Osteoblast (primary cell): ENCODE measurements at regions not wholly inside any gene's neighbourhood (a gene's known extent, or its start where the extent isn't known, plus 50 kb on each side); places are given as distances from the start of the nearest gene placed in this dataset.

Source experiments
- DNase-seq: peaks from one replicate; pipeline ENCODE4 v3.0.0; 2011; ENCODE audit warnings: low spot score, mixed read lengths; ENCODE audit not compliant: insufficient read length; ENCODE audit errors: missing footprints
- H2AFZ ChIP-seq: 2 replicates; pipeline ENCODE4 v1.6.0; 2011; ENCODE audit warnings: mild to moderate bottlenecking, low read length
- H3K27ac ChIP-seq: 2 replicates; pipeline ENCODE4 v1.5.1; 2011; ENCODE audit warnings: mild to moderate bottlenecking, low read depth, low read length, moderate library complexity
- H3K27me3 ChIP-seq: 2 replicates; pipeline ENCODE4 v1.6.0; 2012; ENCODE audit warnings: mild to moderate bottlenecking, control low read depth, inconsistent platforms, low read length, moderate library complexity; ENCODE audit not compliant: insufficient read depth
- H3K36me3 ChIP-seq: 2 replicates; pipeline ENCODE4 v1.5.1; 2011; ENCODE audit warnings: mild to moderate bottlenecking, low read length, control low read depth, moderate library complexity; ENCODE audit not compliant: insufficient read depth
- H3K4me1 ChIP-seq: 2 replicates; pipeline ENCODE4 v1.5.1; 2011; ENCODE audit warnings: mild to moderate bottlenecking, low read length, control low read depth, moderate library complexity; ENCODE audit not compliant: insufficient read depth
- H3K4me2 ChIP-seq: 2 replicates; pipeline ENCODE4 v1.6.0; 2011; ENCODE audit warnings: mild to moderate bottlenecking, low read length; ENCODE audit not compliant: insufficient read depth
- H3K4me3 ChIP-seq: fragments of 200-600 bp; sonication (generic); 3 replicates; pipeline ENCODE4 v1.5.1; 2012; ENCODE audit warnings: mild to moderate bottlenecking, low read length, inconsistent platforms; ENCODE audit not compliant: insufficient read depth
- H3K79me2 ChIP-seq: 2 replicates; pipeline ENCODE4 v1.6.0; 2012; ENCODE audit warnings: mild to moderate bottlenecking, low read length, control low read depth, inconsistent platforms; ENCODE audit not compliant: insufficient read depth
- H3K9me3 ChIP-seq: 2 replicates; pipeline ENCODE4 v1.5.1; 2011; ENCODE audit warnings: low read depth, low read length, control low read depth
- H4K20me1 ChIP-seq: 2 replicates; pipeline ENCODE4 v1.6.0; 2012; ENCODE audit warnings: mild to moderate bottlenecking, low read length, control low read depth; ENCODE audit not compliant: insufficient read depth
- CTCF ChIP-seq: IDR thresholded peaks from 2 replicates; pipeline ENCODE4 v1.5.1; 2011; ENCODE audit warnings: mild to moderate bottlenecking, low read depth, low read length, moderate library complexity; ENCODE audit errors: extremely low read depth

GRCh38 chr14:79937433-79937832, 273.9 kb downstream of the DIO2 start:
- DNase-seq: no peak
- no peak overlapping the region for H3K4me3 ChIP-seq
- no peak overlapping the region for H2AFZ ChIP-seq
- no peaks in the 10 kb centered on the region for H3K9me3 ChIP-seq
- no peaks in the 10 kb centered on the region for H3K4me1 ChIP-seq
- H3K27ac ChIP-seq: no peak overlapping the region
- no peak for TF ChIP-seq CTCF
- H3K4me2 ChIP-seq: no peak overlapping the region
- no peaks in the 10 kb centered on the region for H3K79me2 ChIP-seq
- H4K20me1 ChIP-seq: no peaks in the 10 kb centered on the region
- H3K27me3 ChIP-seq: no peaks in the 10 kb centered on the region
- no peaks in the 10 kb centered on the region for H3K36me3 ChIP-seq

DNA sequence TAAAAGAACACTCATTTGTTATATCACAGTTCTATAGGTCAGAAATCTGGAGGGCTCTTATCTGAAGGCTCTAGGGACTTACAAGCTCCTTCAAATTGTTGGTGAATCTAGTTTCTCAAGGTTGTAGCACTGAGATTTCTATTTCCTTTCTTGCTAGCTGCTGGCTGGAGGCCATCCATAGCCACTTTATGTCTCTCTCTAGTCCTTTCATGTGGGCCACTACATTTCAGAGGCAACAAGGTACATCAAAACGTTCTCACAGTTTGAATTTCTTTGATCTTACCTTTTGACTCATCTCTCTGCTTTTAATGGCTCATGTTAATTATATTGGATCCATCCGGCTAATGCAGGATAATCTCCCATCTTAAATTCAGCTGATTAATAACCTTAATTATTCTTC, 286.8 kb downstream of the DIO2 start:
- no peak overlapping the region for H2AFZ ChIP-seq
- no peak for TF ChIP-seq CTCF
- no peak overlapping the region for H3K27ac ChIP-seq
- H3K79me2 ChIP-seq: no peaks in the 10 kb centered on the region
- no peaks in the 10 kb centered on the region for H3K36me3 ChIP-seq
- H3K4me1 ChIP-seq: no peaks in the 10 kb centered on the region
- H3K4me2 ChIP-seq: no peak overlapping the region
- no peak for DNase-seq
- no peaks in the 10 kb centered on the region for H3K27me3 ChIP-seq
- H3K4me3 ChIP-seq: no peak overlapping the region
- peaks cover 2% of the 10 kb centered on the region for H3K9me3 ChIP-seq
- no peaks in the 10 kb centered on the region for H4K20me1 ChIP-seq

DNA sequence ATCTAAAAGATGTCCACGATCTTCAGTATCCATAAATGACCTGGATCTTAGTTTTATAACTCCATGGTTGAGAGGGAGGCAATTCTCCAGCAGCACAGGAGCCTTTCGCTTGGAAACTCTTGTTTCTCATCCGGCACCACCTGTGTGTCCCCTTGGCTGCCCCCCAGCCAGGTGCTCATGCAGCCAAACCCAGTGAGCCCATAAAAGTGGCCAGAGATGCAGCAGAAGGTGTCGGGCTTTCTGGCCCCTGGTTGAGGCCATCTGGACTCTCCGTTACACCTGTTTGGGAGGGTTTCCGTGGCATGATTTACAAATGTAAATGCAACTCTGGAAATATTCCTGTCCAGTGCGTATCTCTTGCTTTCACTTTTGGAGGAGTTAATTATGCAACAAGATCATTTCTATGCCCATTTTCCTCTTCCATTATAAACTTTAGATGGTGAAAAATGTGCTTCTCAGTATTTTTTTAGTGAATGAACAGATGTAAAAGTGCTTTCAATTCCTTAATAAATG, 291.1 kb downstream of the DIO2 start:
- Histone ChIP-seq H3K4me2 (no peak overlapping the region), H3K27ac (no peak overlapping the region), H3K4me3 (no peak overlapping the region), H3K27me3 (no peaks in the 10 kb centered on the region), H3K9me3 (no peaks in the 10 kb centered on the region), H3K4me1 (no peaks in the 10 kb centered on the region), H3K79me2 (no peaks in the 10 kb centered on the region), H4K20me1 (no peaks in the 10 kb centered on the region), H2AFZ (no peak overlapping the region), H3K36me3 (no peaks in the 10 kb centered on the region)
- TF ChIP-seq CTCF: no peak
- DNase-seq: no peak
